GM12878 (cell line): ENCODE measurements at regions not wholly inside any gene's neighbourhood (a gene's known extent, or its start where the extent isn't known, plus 50 kb on each side); places are given as distances from the start of the nearest gene placed in this dataset.

Experiments used
- ATAC-seq: fragments of 200-7000 bp; cut with Tn5 transposase; 3 replicates; pipeline ENCODE4 v1.9.1; 2020; ENCODE audit warnings: mild to moderate bottlenecking, moderate library complexity
- BruUV-seq: library from RNA; stranded (reverse); fragments of 400-500 nt; replicated peaks from 2 replicates; lab custom pipeline; 2021; lab: Mats Ljungman, UMichigan
- CTCF ChIA-PET: fragments of 300-600 bp; sonication (Branson Sonifier 250); formaldehyde crosslinking; extraction: SDS; loops from one replicate; lab custom pipeline; 2021; ENCODE audit warnings: inconsistent platforms; lab: Yijun Ruan, JAX
- POLR2A ChIA-PET: fragments of 350-600 bp; formaldehyde crosslinking; extraction: SDS; loops from one replicate; lab custom pipeline; 2021; ENCODE audit warnings: inconsistent platforms; lab: Charles Lee
- RAD21 ChIA-PET: fragments of 300-600 bp; sonication (Branson Sonifier 250); formaldehyde crosslinking; loops from one replicate; lab custom pipeline; 2023; ENCODE audit warnings: antibody characterized with exemption; ENCODE audit not compliant: unreplicated experiment; lab: Charles Lee
- SMC1A ChIA-PET: fragments of 300-600 bp; sonication (Branson Sonifier 250); formaldehyde crosslinking; loops from one replicate; lab custom pipeline; 2023; ENCODE audit not compliant: unreplicated experiment, uncharacterized antibody; lab: Charles Lee
- DNase-seq: peaks from one replicate; pipeline ENCODE4 v3.0.0-alpha.2; 2011; ENCODE audit warnings: low read depth, low spot score
- FAIRE-seq: peaks from 3 replicates; lab custom pipeline; 2011; peaks lifted over from hg19 to GRCh38; lab: Jason Lieb, UNC
- H2AFZ ChIP-seq: 2 replicates; pipeline ENCODE4 v1.6.0; 2011; ENCODE audit warnings: low read depth, low read length, control low read depth; ENCODE audit not compliant: control insufficient read depth
- H3K27ac ChIP-seq: 2 replicates; pipeline ENCODE4 v1.5.1; 2011; ENCODE audit warnings: control low read depth; ENCODE audit not compliant: control insufficient read depth, insufficient read depth
- H3K27me3 ChIP-seq, 2 experiments: replicated peaks in 1 of 2; 2 replicates each; pipeline versions ENCODE4 v1.6.0 to v1.6.1; 2011; ENCODE audit warnings: low read length in 1 of 2; ENCODE audit not compliant: control insufficient read depth in 2 of 2, insufficient read depth in 2 of 2
- H3K36me3 ChIP-seq, 2 experiments: 2 replicates each; pipeline ENCODE4 v1.5.1; 2011; ENCODE audit warnings: low read length in 1 of 2; ENCODE audit not compliant: control insufficient read depth in 2 of 2, insufficient read depth in 2 of 2
- H3K4me1 ChIP-seq: 2 replicates; pipeline ENCODE4 v1.6.1; 2011; ENCODE audit warnings: mild to moderate bottlenecking, low read length, moderate library complexity, mixed read lengths; ENCODE audit not compliant: control insufficient read depth, insufficient read depth
- H3K4me2 ChIP-seq: 2 replicates; pipeline ENCODE4 v1.6.0; 2011; ENCODE audit warnings: control low read depth; ENCODE audit not compliant: control insufficient read depth, insufficient read depth
- H3K4me3 ChIP-seq: fragments of 200-600 bp; sonication (generic); 2 replicates; pipeline ENCODE4 v1.5.1; 2016
- H3K79me2 ChIP-seq: 2 replicates; pipeline ENCODE4 v1.6.0; 2011; ENCODE audit warnings: low read length; ENCODE audit not compliant: control insufficient read depth, insufficient read depth
- H3K9ac ChIP-seq: 2 replicates; pipeline ENCODE4 v1.8.0; 2011; ENCODE audit warnings: low read length, control low read depth, mixed read lengths; ENCODE audit not compliant: control insufficient read depth, insufficient read depth
- H3K9me3 ChIP-seq: replicated peaks from 3 replicates; pipeline ENCODE4 v1.5.1; 2011; ENCODE audit warnings: mild to moderate bottlenecking, low read length; ENCODE audit not compliant: control insufficient read depth, insufficient read depth
- H4K20me1 ChIP-seq: 2 replicates; pipeline ENCODE4 v1.6.0; 2011; ENCODE audit not compliant: control insufficient read depth, insufficient read depth
- RAD21 ChIP-seq: IDR thresholded peaks from 2 replicates; pipeline ENCODE4 v1.6.1; 2011; ENCODE audit warnings: mild to moderate bottlenecking, low read depth, low read length, moderate library complexity; ENCODE audit not compliant: insufficient read depth
- RFX5 ChIP-seq: IDR thresholded peaks from 2 replicates; pipeline ENCODE4 v1.6.1; 2011; ENCODE audit warnings: low read depth, low read length, improper control_type of control experiment
- SMARCA5 ChIP-seq: fragments of 450-650 bp; IDR thresholded peaks from 2 replicates; pipeline ENCODE4 v1.6.1; 2017; ENCODE audit warnings: mild to moderate bottlenecking
- SPI1 ChIP-seq: IDR thresholded peaks from 2 replicates; pipeline ENCODE4 v1.6.1; 2011; ENCODE audit warnings: low read depth, mild to moderate bottlenecking, low read length, moderate library complexity, borderline replicate concordance; ENCODE audit not compliant: insufficient read depth
- TAF1 ChIP-seq: IDR thresholded peaks from 2 replicates; pipeline ENCODE4 v1.6.1; 2011; ENCODE audit warnings: mild to moderate bottlenecking, low read depth, low read length, borderline replicate concordance
- WGBS: methylation state at CpG from one replicate; pipeline ENCODE4 v1.1.6; 2016; ENCODE audit warnings: low lambda C conversion rate; ENCODE audit not compliant: insufficient replicate concordance, insufficient coverage; ENCODE audit errors: missing lambda C conversion rate; 5-methylcytosine and 5-hydroxymethylcytosine counted together
- in situ Hi-C: fragments of 300-500 bp; cut with MboI; formaldehyde crosslinking; loops from 9 replicates; pipeline ENCODE4 v1.14.3; 2018; ENCODE audit warnings: mixed read lengths
- intact Hi-C: fragments of 100-400 bp; cut with micrococcal nuclease; formaldehyde crosslinking; loops from one replicate; pipeline ENCODE4 v1.14.2; 2022; ENCODE audit not compliant: unreplicated experiment
- TF ChIP-seq, protein P1 (sequence below): IDR thresholded peaks from 2 replicates; pipeline ENCODE4 v1.6.1; 2011; ENCODE audit warnings: mild to moderate bottlenecking, low read depth, low read length, moderate library complexity; ENCODE audit not compliant: insufficient replicate concordance
- TF ChIP-seq, protein P2 (sequence below): IDR thresholded peaks from 2 replicates; pipeline ENCODE4 v1.6.1; 2012; ENCODE audit warnings: mild to moderate bottlenecking, low read depth, low read length

DNA sequence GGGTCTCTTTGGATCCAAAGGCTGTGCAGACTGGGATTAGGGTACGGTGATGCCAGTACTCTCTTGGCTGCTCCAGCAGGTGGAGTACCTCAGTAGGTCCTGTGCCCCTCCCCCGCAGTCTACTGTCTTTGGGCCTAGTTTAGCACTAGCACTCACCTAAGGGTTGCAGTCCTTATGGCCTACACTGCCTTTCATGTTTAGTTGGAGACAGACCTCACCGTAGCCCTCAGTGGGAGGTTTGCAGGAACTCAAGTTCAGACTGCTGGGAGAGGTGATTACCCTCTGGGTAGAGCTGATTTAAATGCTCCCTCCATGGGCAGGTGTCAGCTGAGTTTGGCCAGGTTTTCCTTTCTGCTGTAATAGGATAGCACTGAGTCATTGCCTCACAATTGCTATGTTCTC, 210.8 kb upstream of the TMEM196 start:
- peak; percentile 45 for ATAC-seq
- no TSS peak for BruUV-seq
- H3K27ac ChIP-seq: no peak overlapping the region
- CTCF ChIA-PET: interaction anchor here (1.0 to 5.9 kb wide), 10 partner anchors 14 to 614 kb away, joined by 3 to 113 read pairs (median 6); no protein-coding TSS in a partner anchor
- TF ChIP-seq, protein P1, sequence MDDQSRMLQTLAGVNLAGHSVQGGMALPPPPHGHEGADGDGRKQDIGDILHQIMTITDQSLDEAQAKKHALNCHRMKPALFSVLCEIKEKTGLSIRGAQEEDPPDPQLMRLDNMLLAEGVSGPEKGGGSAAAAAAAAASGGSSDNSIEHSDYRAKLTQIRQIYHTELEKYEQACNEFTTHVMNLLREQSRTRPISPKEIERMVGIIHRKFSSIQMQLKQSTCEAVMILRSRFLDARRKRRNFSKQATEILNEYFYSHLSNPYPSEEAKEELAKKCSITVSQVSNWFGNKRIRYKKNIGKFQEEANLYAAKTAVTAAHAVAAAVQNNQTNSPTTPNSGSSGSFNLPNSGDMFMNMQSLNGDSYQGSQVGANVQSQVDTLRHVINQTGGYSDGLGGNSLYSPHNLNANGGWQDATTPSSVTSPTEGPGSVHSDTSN: no peak
- TF ChIP-seq SPI1 (no peak), TAF1 (no peak), SMARCA5 (no peak), RFX5 (no peak), RAD21 (0 out of 2 replicates have a peak, but pooled peaks have one; percentile 9)
- TF ChIP-seq, protein P2, sequence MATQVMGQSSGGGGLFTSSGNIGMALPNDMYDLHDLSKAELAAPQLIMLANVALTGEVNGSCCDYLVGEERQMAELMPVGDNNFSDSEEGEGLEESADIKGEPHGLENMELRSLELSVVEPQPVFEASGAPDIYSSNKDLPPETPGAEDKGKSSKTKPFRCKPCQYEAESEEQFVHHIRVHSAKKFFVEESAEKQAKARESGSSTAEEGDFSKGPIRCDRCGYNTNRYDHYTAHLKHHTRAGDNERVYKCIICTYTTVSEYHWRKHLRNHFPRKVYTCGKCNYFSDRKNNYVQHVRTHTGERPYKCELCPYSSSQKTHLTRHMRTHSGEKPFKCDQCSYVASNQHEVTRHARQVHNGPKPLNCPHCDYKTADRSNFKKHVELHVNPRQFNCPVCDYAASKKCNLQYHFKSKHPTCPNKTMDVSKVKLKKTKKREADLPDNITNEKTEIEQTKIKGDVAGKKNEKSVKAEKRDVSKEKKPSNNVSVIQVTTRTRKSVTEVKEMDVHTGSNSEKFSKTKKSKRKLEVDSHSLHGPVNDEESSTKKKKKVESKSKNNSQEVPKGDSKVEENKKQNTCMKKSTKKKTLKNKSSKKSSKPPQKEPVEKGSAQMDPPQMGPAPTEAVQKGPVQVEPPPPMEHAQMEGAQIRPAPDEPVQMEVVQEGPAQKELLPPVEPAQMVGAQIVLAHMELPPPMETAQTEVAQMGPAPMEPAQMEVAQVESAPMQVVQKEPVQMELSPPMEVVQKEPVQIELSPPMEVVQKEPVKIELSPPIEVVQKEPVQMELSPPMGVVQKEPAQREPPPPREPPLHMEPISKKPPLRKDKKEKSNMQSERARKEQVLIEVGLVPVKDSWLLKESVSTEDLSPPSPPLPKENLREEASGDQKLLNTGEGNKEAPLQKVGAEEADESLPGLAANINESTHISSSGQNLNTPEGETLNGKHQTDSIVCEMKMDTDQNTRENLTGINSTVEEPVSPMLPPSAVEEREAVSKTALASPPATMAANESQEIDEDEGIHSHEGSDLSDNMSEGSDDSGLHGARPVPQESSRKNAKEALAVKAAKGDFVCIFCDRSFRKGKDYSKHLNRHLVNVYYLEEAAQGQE: no peak
- TF ChIP-seq, all 136 proteins: peak for 1
- no peaks in the 10 kb centered on the region for H3K79me2 ChIP-seq
- RAD21 ChIA-PET: interaction anchor here (0.7 to 4.3 kb wide), 13 partner anchors 22 to 614 kb away, joined by 3 to 42 read pairs (median 8); no protein-coding TSS in a partner anchor
- H3K9me3 ChIP-seq: no peaks in the 10 kb centered on the region
- SMC1A ChIA-PET: interaction anchor here (0.6 to 5.8 kb wide), 19 partner anchors 12 to 613 kb away, joined by 3 to 74 read pairs (median 4); no protein-coding TSS in a partner anchor
- DNase-seq: no peak
- POLR2A ChIA-PET: interaction anchor here (0.7 kb wide), 1 partner anchor 326 kb away, joined by 3 read pairs; no protein-coding TSS in a partner anchor
- H3K4me3 ChIP-seq: no peak overlapping the region
- H3K4me1 ChIP-seq: no peaks in the 10 kb centered on the region; the same call in 1 of the 2 replicates
- no peaks in the 10 kb centered on the region for H3K27me3 ChIP-seq
- H3K4me2 ChIP-seq: no peak overlapping the region
- H3K9ac ChIP-seq: no peak overlapping the region
- H3K36me3 ChIP-seq: no peaks in the 10 kb centered on the region
- FAIRE-seq: no peak
- H4K20me1 ChIP-seq: no peaks in the 10 kb centered on the region
- intact Hi-C loops: loop anchor here (5.0 kb wide), 6 partner anchors 173 to 458 kb away; no protein-coding TSS in a partner anchor
- in situ Hi-C loops: loop anchor here (5.0 kb wide), 2 partner anchors 333 to 613 kb away; no protein-coding TSS in a partner anchor
- H2AFZ ChIP-seq: no peak overlapping the region
- WGBS: 77% methylated on average over 3 of the region's 3 CpGs
